ENCODE measurements at regions not wholly inside any gene's neighbourhood (a gene's known extent, or its start where the extent isn't known, plus 50 kb on each side); places are given as distances from the start of the nearest gene placed in this dataset.
A peak's percentile ranks its signal among the peaks of the same experiment; 100 is the strongest.

- TF ChIP-seq, protein P1, sequence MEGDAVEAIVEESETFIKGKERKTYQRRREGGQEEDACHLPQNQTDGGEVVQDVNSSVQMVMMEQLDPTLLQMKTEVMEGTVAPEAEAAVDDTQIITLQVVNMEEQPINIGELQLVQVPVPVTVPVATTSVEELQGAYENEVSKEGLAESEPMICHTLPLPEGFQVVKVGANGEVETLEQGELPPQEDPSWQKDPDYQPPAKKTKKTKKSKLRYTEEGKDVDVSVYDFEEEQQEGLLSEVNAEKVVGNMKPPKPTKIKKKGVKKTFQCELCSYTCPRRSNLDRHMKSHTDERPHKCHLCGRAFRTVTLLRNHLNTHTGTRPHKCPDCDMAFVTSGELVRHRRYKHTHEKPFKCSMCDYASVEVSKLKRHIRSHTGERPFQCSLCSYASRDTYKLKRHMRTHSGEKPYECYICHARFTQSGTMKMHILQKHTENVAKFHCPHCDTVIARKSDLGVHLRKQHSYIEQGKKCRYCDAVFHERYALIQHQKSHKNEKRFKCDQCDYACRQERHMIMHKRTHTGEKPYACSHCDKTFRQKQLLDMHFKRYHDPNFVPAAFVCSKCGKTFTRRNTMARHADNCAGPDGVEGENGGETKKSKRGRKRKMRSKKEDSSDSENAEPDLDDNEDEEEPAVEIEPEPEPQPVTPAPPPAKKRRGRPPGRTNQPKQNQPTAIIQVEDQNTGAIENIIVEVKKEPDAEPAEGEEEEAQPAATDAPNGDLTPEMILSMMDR (IDR thresholded peaks at IDR 0.05; ENCODE audit: insufficient read depth, low read depth, low read length): no peak
- DNase-seq (ENCODE audit: low read depth): no peak
- H3K4me3 ChIP-seq (ENCODE audit: low read depth, low read length): no peak overlapping the region
Measured at GRCh38 chr10:10367264-10367663, 650.4 kb upstream of the CELF2 start.

GRCh38 chr10:10368951-10369576 lies 648.6 kb upstream of the CELF2 start:
- TF ChIP-seq, protein P1 (IDR thresholded peaks at IDR 0.05; ENCODE audit: insufficient read depth, low read depth, low read length): no peak
- H3K4me3 ChIP-seq (ENCODE audit: low read depth, low read length): no peak overlapping the region
- no peak for DNase-seq (ENCODE audit: low read depth)

DNA sequence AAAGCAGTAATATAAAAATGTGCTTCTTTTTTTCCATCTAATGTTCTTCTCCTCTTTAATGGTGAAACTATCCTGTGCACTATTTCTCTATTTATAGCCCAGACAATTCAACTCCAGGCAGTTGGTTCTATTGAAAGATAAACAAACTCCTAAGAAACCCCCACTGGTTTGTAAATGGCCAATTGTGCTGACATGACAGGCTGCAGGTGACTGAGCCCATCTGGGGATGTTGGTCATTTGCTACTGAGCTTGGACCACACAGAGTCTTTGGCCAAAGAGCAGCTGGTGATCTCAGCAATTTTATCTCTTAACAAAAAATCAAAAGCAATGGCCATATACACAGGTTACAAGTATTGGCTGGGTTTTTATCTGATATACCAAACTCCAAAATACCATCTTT lies 631.8 kb upstream of the CELF2 start:
- TF ChIP-seq, protein P1 (IDR thresholded peaks at IDR 0.05; ENCODE audit: insufficient read depth, low read depth, low read length): no peak
- DNase-seq (ENCODE audit: low read depth): no peak
- no peak overlapping the region for H3K4me3 ChIP-seq (ENCODE audit: low read depth, low read length)

GRCh38 chr10:10389182-10389581 lies 628.5 kb upstream of the CELF2 start:
- no peak for DNase-seq (ENCODE audit: low read depth)
- TF ChIP-seq, protein P1 (IDR thresholded peaks at IDR 0.05; ENCODE audit: insufficient read depth, low read depth, low read length): no peak
- H3K4me3 ChIP-seq (ENCODE audit: low read depth, low read length): no peak overlapping the region

DNA sequence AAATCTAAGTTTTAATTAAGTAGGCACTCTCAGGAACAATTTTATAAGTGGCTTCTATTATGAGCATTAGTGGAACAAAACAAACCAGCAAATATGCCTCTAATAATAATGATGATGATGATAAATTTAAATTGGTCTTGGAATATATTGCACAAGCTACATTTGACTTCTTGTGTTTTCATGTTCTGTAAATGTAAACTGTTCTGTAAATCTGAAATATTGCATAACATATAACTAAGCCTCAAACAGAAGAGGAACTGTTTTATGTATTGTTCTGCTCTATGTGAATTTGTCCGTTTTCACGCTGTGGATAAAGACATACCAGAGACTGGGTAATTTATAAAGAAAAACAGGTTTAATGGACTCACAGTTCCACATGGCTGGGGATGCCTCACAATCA lies 625.2 kb upstream of the CELF2 start:
- no peak for DNase-seq (ENCODE audit: low read depth)
- H3K4me3 ChIP-seq (ENCODE audit: low read depth, low read length): no peak overlapping the region
- TF ChIP-seq, protein P1 (IDR thresholded peaks at IDR 0.05; ENCODE audit: insufficient read depth, low read depth, low read length): no peak

- H3K4me3 ChIP-seq (ENCODE audit: low read depth, low read length): no peak overlapping the region
- peak; percentile 38 for DNase-seq (ENCODE audit: low read depth)
- TF ChIP-seq, protein P1 (IDR thresholded peaks at IDR 0.05; ENCODE audit: insufficient read depth, low read depth, low read length): no peak
Measured at GRCh38 chr10:10394933-10395658, 622.6 kb upstream of the CELF2 start.
